Naive B cell (primary cell): ENCODE measurements at regions not wholly inside any gene's neighbourhood (a gene's known extent, or its start where the extent isn't known, plus 50 kb on each side); places are given as distances from the start of the nearest gene placed in this dataset.
A peak's percentile ranks its signal among the peaks of the same experiment; 100 is the strongest.
"Not testable (repeated sequence)": the region's sequence is repeated elsewhere in the genome, so short reads cannot be mapped to it uniquely, and the experiment has no call there.

Source experiments
- ATAC-seq, 2 donors: fragments of 150-1000 bp; cut with Tn5 transposase; 2 replicates each; pipeline ENCODE4 v1.10.0; 2021; ENCODE audit warnings: low read depth in 2 of 2, mild to moderate bottlenecking in 2 of 2, moderate library complexity in 2 of 2
- DNase-seq: peaks from one replicate; pipeline ENCODE4 v3.0.0; 2022
- H3K27ac Mint-ChIP-seq, 6 donors: one replicate each; pipeline ENCODE4 v1.8.0; 2020 to 2022; ENCODE audit warnings: mild to moderate bottlenecking in 6 of 6, mixed read lengths in 6 of 6, moderate library complexity in 5 of 6, inconsistent platforms in 2 of 6
- H3K27me3 Mint-ChIP-seq, 3 donors: one replicate each; pipeline ENCODE4 v1.8.0; 2021 to 2022; ENCODE audit warnings: mixed read lengths in 3 of 3, mild to moderate bottlenecking in 1 of 3
- H3K36me3 Mint-ChIP-seq, 2 donors: one replicate each; pipeline ENCODE4 v1.8.0; 2020 to 2022; ENCODE audit warnings: mixed read lengths in 2 of 2, inconsistent platforms in 1 of 2, mild to moderate bottlenecking in 1 of 2
- H3K4me1 Mint-ChIP-seq, 3 donors: one replicate each; pipeline ENCODE4 v1.8.0; 2020 to 2022; ENCODE audit warnings: mixed read lengths in 3 of 3, inconsistent platforms in 1 of 3, mild to moderate bottlenecking in 1 of 3, moderate library complexity in 1 of 3
- H3K4me3 Mint-ChIP-seq, 8 donors: one replicate each; pipeline ENCODE4 v1.8.0; 2020 to 2022; ENCODE audit warnings: mild to moderate bottlenecking in 8 of 8, mixed read lengths in 8 of 8, moderate library complexity in 8 of 8, inconsistent platforms in 2 of 8
- H3K9me3 Mint-ChIP-seq, 7 donors: one replicate each; pipeline ENCODE4 v1.8.0; 2020 to 2022; ENCODE audit warnings: mixed read lengths in 7 of 7, mild to moderate bottlenecking in 5 of 7, inconsistent platforms in 2 of 7, moderate library complexity in 1 of 7

GRCh38 chr9:102223320-102224136, 485.1 kb upstream of the GRIN3A start:
- ATAC-seq, H3K9me3 Mint-ChIP-seq: not testable (repeated sequence)

GRCh38 chr9:102209176-102209575, 470.7 kb upstream of the GRIN3A start:
- no peaks in the 10 kb centered on the region for H3K27me3 Mint-ChIP-seq
- no peaks in the 10 kb centered on the region for H3K36me3 Mint-ChIP-seq
- H3K4me1 Mint-ChIP-seq, result no peaks in the 10 kb centered on the region
- no peak overlapping the region for H3K27ac Mint-ChIP-seq
- DNase-seq, result no peak
- H3K9me3 Mint-ChIP-seq, result peaks cover 0 to 6% (median 0%) of the 10 kb centered on the region in 7 donors
- H3K4me3 Mint-ChIP-seq, result no peak overlapping the region
- ATAC-seq, result no peak

More at GRCh38 chr9:102223320-102224136, 485.1 kb upstream of the GRIN3A start:
- not testable (repeated sequence) for H3K27me3 Mint-ChIP-seq, H3K36me3 Mint-ChIP-seq, DNase-seq, H3K4me1 Mint-ChIP-seq, H3K27ac Mint-ChIP-seq
- H3K4me3 Mint-ChIP-seq, result peak overlapping the region in 1 of 8 donors; percentile 6

GRCh38 chr9:102206432-102206831, 468.0 kb upstream of the GRIN3A start:
- DNase-seq, result no peak
- no peak for ATAC-seq
- H3K27me3 Mint-ChIP-seq, result no peaks in the 10 kb centered on the region
- no peaks in the 10 kb centered on the region for H3K4me1 Mint-ChIP-seq
- no peak overlapping the region for H3K4me3 Mint-ChIP-seq
- H3K9me3 Mint-ChIP-seq, result peaks cover 0 to 10% (median 0%) of the 10 kb centered on the region in 7 donors
- H3K27ac Mint-ChIP-seq, result no peak overlapping the region
- no peaks in the 10 kb centered on the region for H3K36me3 Mint-ChIP-seq

DNA sequence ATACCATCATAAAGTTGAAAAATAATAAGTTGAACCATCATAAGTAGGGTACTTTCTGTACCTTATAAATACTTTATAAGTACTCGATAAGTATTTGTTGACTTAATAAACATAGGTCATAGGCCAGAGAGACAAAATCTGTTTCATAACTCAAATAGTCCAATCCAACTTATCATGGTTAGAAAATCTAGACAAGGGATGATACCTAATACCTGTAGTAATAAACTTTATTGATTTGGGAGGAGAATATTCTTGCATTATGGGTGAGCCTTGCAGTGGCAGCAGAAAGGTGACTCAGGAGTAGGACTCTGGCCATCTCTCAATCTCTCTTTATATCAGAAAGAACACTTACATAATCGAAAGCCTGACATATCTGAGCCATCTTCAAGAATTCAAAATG, 466.8 kb upstream of the GRIN3A start:
- no peak overlapping the region for H3K4me3 Mint-ChIP-seq
- H3K27ac Mint-ChIP-seq, result no peak overlapping the region
- peaks cover 0 to 6% (median 2%) of the 10 kb centered on the region in 7 donors for H3K9me3 Mint-ChIP-seq
- no peaks in the 10 kb centered on the region for H3K27me3 Mint-ChIP-seq
- H3K36me3 Mint-ChIP-seq, result no peaks in the 10 kb centered on the region
- no peak for DNase-seq
- H3K4me1 Mint-ChIP-seq, result no peaks in the 10 kb centered on the region
- no peak for ATAC-seq

DNA sequence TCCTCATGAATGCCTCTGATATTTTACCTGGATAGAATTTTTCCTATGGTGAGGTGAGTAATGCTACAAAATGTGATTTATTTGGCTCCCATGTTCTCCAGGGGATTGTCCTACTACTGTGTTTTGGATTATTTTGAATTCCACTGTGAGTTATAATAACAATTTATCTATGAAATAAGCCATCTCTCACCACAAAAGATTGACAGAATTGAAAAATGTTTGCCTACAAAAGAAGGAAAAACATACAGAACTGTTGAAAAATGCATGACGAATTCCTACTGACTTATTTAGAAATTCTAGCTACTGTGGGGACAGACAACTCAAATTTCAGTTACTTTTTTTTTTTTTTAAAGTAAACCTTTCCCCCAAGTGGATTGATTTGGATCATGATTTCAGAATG, 463.7 kb upstream of the GRIN3A start:
- Mint-ChIP-seq H3K27ac (no peak overlapping the region), H3K4me3 (no peak overlapping the region), H3K36me3 (no peaks in the 10 kb centered on the region), H3K4me1 (no peaks in the 10 kb centered on the region), H3K27me3 (no peaks in the 10 kb centered on the region), H3K9me3 (peaks cover 0 to 9% (median 5%) of the 10 kb centered on the region in 7 donors)
- ATAC-seq (no peak), DNase-seq (no peak)

DNA sequence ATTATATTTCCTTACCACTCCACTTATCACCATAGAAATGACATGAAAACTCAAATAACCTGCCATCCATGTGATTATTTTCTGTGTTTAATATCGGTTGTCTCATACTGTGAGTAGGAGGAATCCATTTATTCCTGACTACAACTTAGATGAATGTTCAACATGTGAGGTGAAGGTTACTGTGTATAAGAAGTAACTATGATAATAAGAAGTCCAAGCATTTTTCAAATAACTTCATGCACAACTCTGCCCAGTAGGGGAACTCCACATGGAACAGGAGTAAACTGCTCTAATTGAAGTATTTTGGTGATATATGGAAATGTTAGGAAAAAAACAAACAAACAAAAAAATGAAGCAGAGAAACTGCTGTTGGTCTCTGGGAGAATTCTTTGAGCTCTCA, 447.5 kb upstream of the GRIN3A start:
- H3K4me3 Mint-ChIP-seq, result no peak overlapping the region
- no peak overlapping the region for H3K27ac Mint-ChIP-seq
- DNase-seq, result no peak
- H3K36me3 Mint-ChIP-seq, result no peaks in the 10 kb centered on the region
- no peaks in the 10 kb centered on the region for H3K4me1 Mint-ChIP-seq
- no peak for ATAC-seq
- peaks cover 0 to 3% (median 0%) of the 10 kb centered on the region in 3 donors for H3K27me3 Mint-ChIP-seq
- peaks cover 0 to 5% (median 2%) of the 10 kb centered on the region in 7 donors for H3K9me3 Mint-ChIP-seq

DNA sequence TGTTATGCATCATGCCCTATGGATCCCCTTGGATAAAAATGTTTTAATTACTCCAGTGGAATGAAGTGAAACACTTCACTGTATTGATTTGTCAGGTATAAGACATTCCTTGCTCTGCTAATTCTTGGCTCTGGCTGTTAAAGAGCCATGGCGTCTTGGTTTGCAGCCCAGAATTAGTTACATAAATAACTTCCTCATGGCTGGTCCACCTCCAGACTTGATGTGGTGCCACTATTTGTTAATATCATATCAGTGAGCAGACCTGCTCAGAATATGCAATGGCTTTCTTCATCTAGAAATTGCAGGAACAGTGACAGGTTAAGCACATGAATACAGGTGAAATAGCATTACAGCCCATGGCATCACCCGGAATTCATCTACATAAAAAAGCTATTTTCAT, 446.9 kb upstream of the GRIN3A start:
- Mint-ChIP-seq H3K4me1 (no peaks in the 10 kb centered on the region), H3K36me3 (no peaks in the 10 kb centered on the region), H3K9me3 (peaks cover 0 to 5% (median 3%) of the 10 kb centered on the region in 7 donors), H3K4me3 (no peak overlapping the region), H3K27ac (peak overlapping the region in 1 of 6 donors; percentile 33), H3K27me3 (peaks cover 0 to 3% (median 0%) of the 10 kb centered on the region in 3 donors)
- no peak for ATAC-seq
- DNase-seq, result no peak

- no peak for ATAC-seq
- Mint-ChIP-seq H3K27me3 (peaks cover 0 to 3% (median 0%) of the 10 kb centered on the region in 3 donors), H3K9me3 (peaks cover 0 to 20% (median 12%) of the 10 kb centered on the region in 7 donors), H3K4me3 (no peak overlapping the region), H3K4me1 (no peaks in the 10 kb centered on the region), H3K27ac (no peak overlapping the region), H3K36me3 (no peaks in the 10 kb centered on the region)
- DNase-seq, result no peak
These were observed 440.4 kb upstream of the GRIN3A start for GRCh38 chr9:102178811-102179210.

DNA sequence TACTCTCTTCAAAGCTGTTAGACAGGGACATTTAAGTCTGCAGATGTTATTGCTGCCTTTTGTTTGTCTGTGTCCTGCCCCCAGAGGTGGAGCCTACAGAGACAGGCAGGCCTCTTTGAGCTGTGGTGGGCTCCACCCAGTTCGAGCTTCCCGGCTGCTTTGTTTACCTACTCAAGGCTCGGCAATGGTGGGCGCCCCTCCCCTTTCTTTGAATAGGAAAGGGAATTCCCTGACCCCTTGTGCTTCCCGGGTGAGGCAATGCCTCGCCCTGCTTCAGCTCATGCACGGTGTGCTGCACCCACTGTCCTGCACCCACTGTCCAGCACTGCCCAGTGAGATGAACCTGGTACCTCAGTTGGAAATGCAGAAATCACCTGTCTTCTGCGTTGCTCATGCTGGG, 435.8 kb upstream of the GRIN3A start:
- not testable (repeated sequence) for ATAC-seq, H3K4me3 Mint-ChIP-seq, DNase-seq, H3K27ac Mint-ChIP-seq, H3K36me3 Mint-ChIP-seq, H3K27me3 Mint-ChIP-seq, H3K4me1 Mint-ChIP-seq
- peaks cover 4 to 22% (median 16%) of the 10 kb centered on the region in 7 donors for H3K9me3 Mint-ChIP-seq

DNA sequence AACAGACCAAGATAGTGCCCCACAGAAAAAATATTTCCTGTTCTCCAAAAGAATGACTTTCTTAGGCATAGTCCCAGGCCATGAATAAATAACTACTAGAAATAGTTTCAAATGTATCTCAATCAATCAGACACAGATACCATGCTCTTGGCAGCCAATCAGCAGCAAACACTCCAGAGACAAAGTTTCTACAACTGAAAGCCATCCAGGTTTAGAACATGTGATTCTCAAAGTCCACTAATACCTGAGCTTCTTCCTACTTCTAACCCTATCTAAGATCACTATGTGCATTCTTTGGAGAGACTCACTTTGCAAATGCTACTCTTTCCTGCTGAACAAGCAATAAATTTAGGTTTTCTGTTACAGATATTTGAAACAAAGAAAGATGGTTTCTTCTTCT, 425.8 kb upstream of the GRIN3A start:
- H3K9me3 Mint-ChIP-seq, result peaks cover 0 to 7% (median 0%) of the 10 kb centered on the region in 7 donors
- H3K36me3 Mint-ChIP-seq, result no peaks in the 10 kb centered on the region
- H3K4me1 Mint-ChIP-seq, result no peaks in the 10 kb centered on the region
- no peaks in the 10 kb centered on the region for H3K27me3 Mint-ChIP-seq
- ATAC-seq, result no peak
- DNase-seq, result no peak
- H3K27ac Mint-ChIP-seq, result no peak overlapping the region
- no peak overlapping the region for H3K4me3 Mint-ChIP-seq

DNA sequence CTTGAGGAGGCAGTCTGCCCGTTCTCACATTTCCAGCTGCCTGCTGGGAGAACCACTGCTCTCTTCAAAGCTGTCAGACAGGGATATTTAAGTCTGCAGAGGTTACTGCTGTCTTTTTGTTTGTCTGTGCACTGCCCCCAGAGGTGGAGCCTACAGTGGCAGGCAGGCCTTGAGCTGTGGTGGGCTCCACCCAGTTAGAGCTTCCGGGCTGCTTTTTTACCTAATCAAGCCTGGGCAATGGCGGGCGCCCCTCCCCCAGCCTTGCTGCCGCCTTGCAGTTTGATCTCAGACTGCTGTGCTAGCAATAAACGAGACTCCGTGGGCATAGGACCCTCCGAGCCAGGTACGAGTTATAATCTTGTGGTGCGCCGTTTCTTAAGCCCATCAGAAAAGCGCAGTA, 414.6 kb upstream of the GRIN3A start:
- H3K27ac Mint-ChIP-seq, H3K4me3 Mint-ChIP-seq, H3K36me3 Mint-ChIP-seq, ATAC-seq, H3K4me1 Mint-ChIP-seq, DNase-seq, H3K27me3 Mint-ChIP-seq: not testable (repeated sequence)
- peaks cover 0 to 30% (median 11%) of the 10 kb centered on the region in 7 donors for H3K9me3 Mint-ChIP-seq

- H3K9me3 Mint-ChIP-seq, result peaks cover 0 to 15% (median 2%) of the 10 kb centered on the region in 7 donors
- no peak for ATAC-seq
- no peak for DNase-seq
- no peak overlapping the region for H3K4me3 Mint-ChIP-seq
- no peaks in the 10 kb centered on the region for H3K4me1 Mint-ChIP-seq
- no peak overlapping the region for H3K27ac Mint-ChIP-seq
- H3K36me3 Mint-ChIP-seq, result no peaks in the 10 kb centered on the region
- H3K27me3 Mint-ChIP-seq, result no peaks in the 10 kb centered on the region
These were observed 397.3 kb upstream of the GRIN3A start for GRCh38 chr9:102135768-102136167.

DNA sequence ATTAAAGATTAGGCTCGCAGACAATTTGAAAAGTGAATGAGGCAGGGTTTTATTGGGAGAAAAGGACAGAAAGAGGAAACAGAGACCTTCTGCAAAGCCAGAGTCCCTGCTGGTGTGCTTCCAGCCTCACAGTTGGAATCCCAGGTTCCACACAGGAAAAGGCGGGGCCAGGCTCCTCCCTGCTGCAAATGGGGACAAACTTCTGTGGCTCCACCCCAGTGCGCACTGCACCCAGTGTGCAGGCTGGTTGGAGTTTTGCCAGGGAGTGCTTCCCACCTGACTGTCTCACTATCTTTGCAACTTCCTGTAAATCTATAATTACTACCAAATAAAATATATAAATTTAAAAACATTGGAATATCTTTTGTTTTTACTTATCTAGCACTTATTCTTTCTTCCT, 386.0 kb upstream of the GRIN3A start:
- Mint-ChIP-seq H3K36me3 (no peaks in the 10 kb centered on the region), H3K27ac (no peak overlapping the region), H3K9me3 (peaks cover 0 to 16% (median 12%) of the 10 kb centered on the region in 7 donors), H3K4me1 (no peaks in the 10 kb centered on the region), H3K4me3 (no peak overlapping the region), H3K27me3 (no peaks in the 10 kb centered on the region)
- no peak for DNase-seq
- ATAC-seq, result no peak

DNA sequence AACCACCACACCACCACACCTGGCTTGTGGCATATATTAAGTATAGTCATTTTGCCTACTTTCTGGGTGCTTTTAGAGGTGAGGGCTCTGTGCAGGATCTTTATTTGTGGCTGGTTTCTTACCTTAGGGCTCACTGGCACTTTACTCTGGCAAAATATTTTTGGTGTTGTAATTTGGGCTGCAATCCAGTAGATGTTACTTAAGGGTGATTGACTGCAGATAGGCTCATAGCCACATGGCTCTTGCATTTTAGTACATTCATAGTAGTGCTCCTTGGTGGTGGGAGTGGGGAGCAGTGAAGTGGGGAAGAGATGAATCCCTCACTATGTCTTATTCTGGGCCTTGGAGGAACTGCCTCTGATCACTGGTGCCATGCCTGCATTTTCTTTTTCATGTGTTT, 376.1 kb upstream of the GRIN3A start:
- Mint-ChIP-seq H3K4me3 (no peak overlapping the region), H3K27me3 (no peaks in the 10 kb centered on the region), H3K4me1 (no peaks in the 10 kb centered on the region), H3K36me3 (no peaks in the 10 kb centered on the region), H3K27ac (no peak overlapping the region), H3K9me3 (peaks cover 0 to 11% (median 8%) of the 10 kb centered on the region in 7 donors)
- ATAC-seq (no peak), DNase-seq (no peak)
